Renal cortex interstitium (tissue), 11 donors: ENCODE measurements at regions not wholly inside any gene's neighbourhood (a gene's known extent, or its start where the extent isn't known, plus 50 kb on each side); places are given as distances from the start of the nearest gene placed in this dataset.
"Not testable (repeated sequence)": the region's sequence is repeated elsewhere in the genome, so short reads cannot be mapped to it uniquely, and the experiment has no call there.

Experiments
- DNase-seq, 11 donors: peaks; one replicate each; pipeline ENCODE4 v3.0.0-alpha.2; 2013; ENCODE audit warnings: low read depth in 9 of 11, low spot score in 4 of 11; ENCODE audit errors: extremely low read depth in 1 of 11

GRCh38 chr11:82404981-82405380 is 328.7 kb downstream of the FAM181B start:
- DNase-seq: no peak

GRCh38 chr11:82403640-82404305 is 329.9 kb downstream of the FAM181B start:
- no peak for DNase-seq

- DNase-seq: peak in 1 of 11 donors; percentile 5
Observed at GRCh38 chr11:82398300-82398815, 335.3 kb downstream of the FAM181B start.

- not testable (repeated sequence) for DNase-seq
Observed at GRCh38 chr11:82396639-82397038, 337.0 kb downstream of the FAM181B start.

GRCh38 chr11:82384308-82384707 is 349.4 kb downstream of the FAM181B start:
- no peak for DNase-seq

GRCh38 chr11:82373781-82374542 is 359.7 kb downstream of the FAM181B start:
- DNase-seq: no peak

- DNase-seq: no peak
Observed at GRCh38 chr11:82365351-82365750, 368.3 kb downstream of the FAM181B start.

- DNase-seq: no peak
Observed at GRCh38 chr11:82356316-82356715, 377.3 kb downstream of the FAM181B start.

- DNase-seq: no peak
Observed at GRCh38 chr11:82355313-82355823, 378.3 kb downstream of the FAM181B start.

GRCh38 chr11:82326853-82327252 is 406.8 kb downstream of the FAM181B start:
- DNase-seq: no peak

- no peak for DNase-seq
Observed at GRCh38 chr11:82321206-82321605, 412.5 kb downstream of the FAM181B start.

GRCh38 chr11:82315093-82315492 is 418.6 kb downstream of the FAM181B start:
- peak in 10 of 11 donors; percentile 8 to 31 (median 16) for DNase-seq

- no peak for DNase-seq
Observed at GRCh38 chr11:82308979-82309378, 424.7 kb downstream of the FAM181B start.

GRCh38 chr11:82305123-82305522 is 428.5 kb downstream of the FAM181B start:
- no peak for DNase-seq

GRCh38 chr11:82303671-82304070 is 430.0 kb downstream of the FAM181B start:
- DNase-seq: no peak

GRCh38 chr11:82288471-82288870 is 445.2 kb downstream of the FAM181B start:
- no peak for DNase-seq

- DNase-seq: no peak
Observed at GRCh38 chr11:82270870-82271269, 462.8 kb downstream of the FAM181B start.

GRCh38 chr11:82268627-82269026 is 465.0 kb downstream of the FAM181B start:
- DNase-seq: no peak

GRCh38 chr11:82267186-82267585 is 466.5 kb downstream of the FAM181B start:
- DNase-seq: no peak

GRCh38 chr11:82261367-82261766 is 472.3 kb downstream of the FAM181B start:
- DNase-seq: no peak
